ENCODE measurements at regions not wholly inside any gene's neighbourhood (a gene's known extent, or its start where the extent isn't known, plus 50 kb on each side); places are given as distances from the start of the nearest gene placed in this dataset.
"Not testable (repeated sequence)": the region's sequence is repeated elsewhere in the genome, so short reads cannot be mapped to it uniquely, and the experiment has no call there.

DNA sequence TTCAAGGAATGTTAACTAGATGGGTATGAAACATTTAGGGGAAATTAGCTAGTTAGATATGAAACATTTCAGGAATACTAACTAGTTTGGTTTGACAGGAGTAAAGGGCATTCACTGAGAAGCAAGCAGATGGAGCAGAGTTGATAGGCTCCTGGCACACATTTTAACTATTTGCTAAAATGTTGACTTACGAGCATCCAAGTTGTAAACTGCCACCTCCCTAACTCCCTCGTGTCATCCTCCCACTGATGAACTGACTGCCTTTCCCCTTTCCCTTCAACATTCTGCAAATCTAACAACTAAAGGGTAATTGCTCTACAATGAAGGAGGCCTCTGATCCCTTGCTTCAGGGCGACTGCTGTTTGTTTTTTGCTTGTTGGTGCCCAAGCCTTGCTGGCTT lies 580.4 kb upstream of the FAM98A start:
- no peak for DNase-seq (ENCODE audit: low spot score)

DNA sequence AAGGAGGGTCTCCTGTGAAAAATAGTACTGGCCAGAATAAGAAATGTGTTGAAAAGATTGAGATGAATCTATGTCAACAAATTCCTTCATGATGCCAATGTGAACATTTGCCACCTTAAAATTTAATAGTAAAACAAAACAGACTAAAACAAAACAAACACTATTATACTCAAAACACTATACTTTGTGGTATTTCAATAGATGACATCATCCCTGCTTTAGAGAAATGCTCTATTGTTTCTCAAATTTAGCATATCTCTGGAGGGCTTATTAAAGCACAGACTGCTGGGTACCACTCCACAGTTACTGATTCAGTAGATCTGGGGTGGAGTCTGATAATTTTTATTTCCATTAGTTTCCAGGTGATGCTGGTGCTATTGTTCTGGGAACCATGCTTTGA lies 579.4 kb upstream of the FAM98A start:
- DNase-seq (ENCODE audit: low spot score) = no peak

DNA sequence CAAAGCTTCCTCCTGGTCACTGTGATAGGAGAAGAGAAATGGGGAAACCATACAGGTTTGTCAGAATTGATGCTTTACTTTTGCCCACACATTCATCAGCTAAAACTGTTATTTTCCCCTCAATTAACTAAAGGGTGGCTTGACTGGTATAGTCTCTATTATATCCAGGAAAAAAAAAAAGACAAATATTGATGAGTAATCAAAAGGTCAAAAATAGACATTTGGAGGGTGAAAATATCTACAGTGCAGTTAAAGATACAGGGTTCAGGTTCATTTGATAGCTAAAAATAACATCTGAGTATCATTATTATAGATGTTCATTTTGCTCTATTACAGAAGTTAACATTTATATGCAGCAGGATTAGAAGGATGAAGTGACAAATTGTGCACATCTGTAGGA lies 577.6 kb upstream of the FAM98A start:
- no peak for DNase-seq (ENCODE audit: low spot score)

DNA sequence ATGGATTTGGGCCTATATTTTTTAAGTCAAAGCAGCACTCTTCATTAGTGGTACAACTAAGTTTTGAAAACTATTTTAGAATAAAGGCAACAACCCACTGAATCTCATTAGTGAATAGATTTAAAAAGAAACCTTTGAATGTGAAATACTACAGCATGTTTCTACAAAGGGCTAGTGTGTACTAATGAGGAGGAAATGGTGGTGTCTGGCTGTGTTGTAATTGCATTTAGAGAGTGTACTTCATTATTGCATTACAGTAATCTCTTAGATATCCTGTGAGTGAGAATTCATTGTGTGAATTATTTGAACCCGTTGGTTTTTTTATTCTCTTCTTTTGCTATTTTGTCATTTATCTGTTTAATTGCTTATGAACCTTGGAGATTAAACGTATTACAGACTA lies 575.4 kb upstream of the FAM98A start:
- peak; percentile 12 for DNase-seq (ENCODE audit: low spot score)

DNA sequence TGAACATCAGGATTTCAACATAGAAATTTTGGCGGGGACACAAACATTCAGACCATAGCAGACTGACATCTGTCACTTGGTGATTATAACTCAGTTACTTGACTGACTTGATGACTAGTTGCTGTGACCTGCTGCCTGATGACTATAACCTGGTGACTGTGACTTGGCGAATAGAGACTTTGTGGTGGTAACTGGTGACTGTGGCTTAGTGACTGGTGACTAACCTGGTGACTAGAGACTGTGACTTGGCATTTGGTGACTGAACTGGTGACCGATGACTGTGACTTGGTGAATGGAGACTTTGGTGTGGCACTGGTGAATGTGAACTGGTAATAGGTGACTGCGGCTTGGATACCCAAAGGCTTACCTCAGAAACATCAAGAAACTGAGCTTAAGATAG lies 563.1 kb upstream of the FAM98A start:
- DNase-seq (ENCODE audit: low spot score) = no peak

DNA sequence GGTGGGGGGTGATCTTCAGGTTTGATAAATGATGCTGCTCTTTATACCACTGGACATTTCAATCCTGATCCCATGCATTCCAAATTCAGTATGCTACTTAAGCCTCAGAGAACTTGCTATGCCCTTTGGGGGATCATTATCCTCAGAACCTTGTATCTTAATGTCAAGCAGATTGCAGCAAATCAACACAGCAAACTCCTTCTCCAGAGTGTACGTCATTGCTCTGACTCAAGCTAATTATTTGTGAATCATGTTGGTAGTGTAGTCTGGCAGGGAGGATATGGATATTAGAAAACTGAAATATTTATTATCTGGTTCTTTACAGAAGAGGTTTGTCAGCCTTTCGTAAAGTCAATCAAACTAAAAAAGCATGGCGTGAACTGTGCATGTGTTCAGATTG lies 562.5 kb upstream of the FAM98A start:
- no peak for DNase-seq (ENCODE audit: low spot score)

DNA sequence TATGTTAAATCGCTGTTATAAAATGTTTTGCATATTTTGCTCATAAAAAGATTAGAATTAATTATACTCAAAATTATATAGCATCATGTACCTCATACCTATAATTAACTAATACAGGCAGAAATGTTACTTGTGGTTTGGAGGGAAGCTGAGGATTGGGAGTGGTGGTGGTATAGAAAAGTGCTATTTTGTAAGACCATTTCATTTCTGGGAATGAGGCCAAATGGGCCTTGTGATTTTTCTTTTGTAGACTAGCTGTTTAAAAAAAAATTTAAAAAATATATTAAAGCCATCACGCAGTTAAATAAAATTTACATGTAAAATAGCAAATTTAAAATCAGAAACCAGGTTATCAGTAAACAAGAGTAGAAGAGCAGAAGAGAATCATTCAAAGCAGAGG lies 560.8 kb upstream of the FAM98A start:
- DNase-seq (ENCODE audit: low spot score) = no peak

DNA sequence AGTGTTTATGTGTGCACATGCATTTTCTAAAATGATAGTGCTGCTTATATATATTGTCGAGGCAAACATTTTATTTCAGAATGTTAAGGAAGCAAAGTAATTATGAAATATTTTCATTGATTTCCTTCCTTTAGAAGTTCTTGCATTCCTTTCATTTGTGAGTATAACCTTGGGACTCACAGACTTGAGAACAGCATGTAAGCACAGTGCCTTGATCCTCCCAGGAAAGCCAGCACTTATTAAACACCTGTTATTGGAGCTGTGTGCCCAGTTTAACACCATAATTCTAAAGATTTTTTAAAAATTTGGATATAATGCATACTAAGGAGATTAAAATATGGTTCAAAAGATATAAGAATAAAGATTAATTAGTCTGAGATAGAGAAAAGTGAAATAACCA lies 554.4 kb upstream of the FAM98A start:
- no peak for DNase-seq (ENCODE audit: low spot score)

DNA sequence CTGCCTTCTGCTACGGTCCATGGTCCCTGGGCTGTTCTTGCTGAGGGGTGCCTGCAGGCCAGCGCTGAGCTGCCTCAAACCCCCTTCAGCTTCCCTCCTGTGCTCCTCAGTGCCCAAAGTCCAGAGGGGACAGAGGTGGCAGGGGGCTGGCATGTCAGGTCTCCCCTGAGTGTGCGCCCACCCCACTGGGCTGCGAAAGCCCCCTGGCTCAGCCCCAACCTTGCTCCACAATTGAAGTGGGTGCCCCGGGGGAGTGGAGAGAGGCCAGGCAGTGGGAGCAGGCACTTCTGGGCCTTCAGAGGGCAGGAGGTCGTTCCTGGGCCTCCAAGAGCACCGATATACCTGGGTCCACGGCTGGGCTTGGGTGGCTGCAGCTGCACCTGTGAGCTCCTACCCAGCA lies 548.7 kb upstream of the FAM98A start:
- DNase-seq (ENCODE audit: low spot score) = no peak

DNA sequence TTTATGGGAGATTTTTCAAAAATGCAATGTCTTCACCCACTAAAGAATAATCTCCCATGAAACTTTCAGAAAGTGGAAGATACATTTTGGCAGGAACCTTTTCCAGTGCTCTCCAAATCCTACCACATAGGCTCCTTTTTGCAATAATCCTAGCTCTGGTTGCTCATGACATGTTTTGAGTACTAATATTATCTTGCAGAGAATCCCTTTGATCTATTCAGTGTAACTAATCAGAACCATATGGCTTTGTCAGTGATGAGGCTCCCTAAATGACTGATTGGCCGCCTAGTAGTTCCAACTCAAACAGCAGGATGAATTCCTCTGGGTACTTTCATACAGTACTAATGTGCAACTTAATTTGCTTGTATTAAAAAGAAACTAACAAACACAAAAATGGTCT lies 544.0 kb upstream of the FAM98A start:
- no peak for DNase-seq (ENCODE audit: low spot score)

DNA sequence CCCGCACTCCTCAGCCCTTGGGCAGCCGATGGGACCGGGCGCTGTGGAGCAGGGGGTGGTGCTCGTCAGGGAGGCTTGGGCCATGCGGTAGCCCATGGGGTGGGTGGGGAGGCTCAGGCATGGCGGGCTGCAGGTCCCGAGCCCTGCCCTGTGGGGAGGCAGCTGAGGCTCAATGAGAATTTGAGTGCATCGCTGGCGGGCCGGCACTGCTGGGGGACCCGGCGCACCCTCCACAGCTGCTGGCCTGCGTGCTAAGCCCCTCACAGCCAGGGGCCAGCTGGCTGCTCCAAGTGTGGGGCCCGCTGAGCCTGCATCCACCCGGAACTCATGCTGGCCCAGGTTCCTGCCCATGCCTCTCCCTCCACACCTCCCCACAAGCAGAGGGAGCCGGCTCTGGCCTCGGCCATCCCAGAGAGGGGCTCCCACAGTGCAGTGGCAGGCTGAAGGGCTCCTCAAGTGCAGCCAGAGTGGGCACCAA lies 543.5 kb upstream of the FAM98A start:
- not testable (repeated sequence) for DNase-seq (ENCODE audit: low spot score)

DNA sequence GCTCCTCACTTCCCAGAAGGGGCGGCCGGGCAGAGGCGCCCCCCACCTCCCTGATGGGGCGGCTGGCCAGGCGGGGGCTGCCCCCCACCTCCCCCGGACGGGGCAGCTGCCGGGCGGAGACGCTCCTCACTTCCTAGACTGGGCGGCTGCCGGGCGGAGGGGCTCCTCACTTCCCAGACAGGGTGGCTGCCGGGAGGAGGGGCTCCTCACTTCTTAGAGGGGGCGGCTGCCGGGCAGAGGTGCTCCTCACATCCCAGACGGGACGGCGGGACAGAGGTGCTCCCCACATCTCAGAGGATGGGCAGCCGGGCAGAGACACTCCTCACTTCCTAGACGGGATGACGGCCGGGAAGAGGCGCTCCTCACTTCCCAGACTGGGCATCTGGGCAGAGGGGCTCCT lies 534.0 kb upstream of the FAM98A start:
- DNase-seq (ENCODE audit: low spot score) = not testable (repeated sequence)

DNA sequence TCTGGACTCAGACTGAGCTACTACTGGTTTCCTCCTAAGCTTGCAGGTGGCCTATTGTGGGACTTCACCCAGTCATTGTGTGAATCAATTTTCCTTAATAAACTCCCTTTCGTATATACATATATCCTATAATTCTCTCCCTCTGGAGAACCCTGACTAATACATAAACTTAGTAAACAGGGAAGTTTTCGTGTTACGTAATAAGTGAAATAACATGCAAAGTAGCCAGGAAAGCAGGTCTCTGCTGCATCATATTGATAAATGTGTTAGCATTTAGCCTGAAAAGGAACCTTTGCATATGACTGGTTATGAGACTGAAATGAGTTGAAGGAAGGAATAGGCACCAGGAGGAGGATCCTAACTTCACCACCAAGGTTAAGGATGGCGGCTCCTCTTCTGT lies 527.2 kb upstream of the FAM98A start:
- DNase-seq (ENCODE audit: low spot score) = no peak

DNA sequence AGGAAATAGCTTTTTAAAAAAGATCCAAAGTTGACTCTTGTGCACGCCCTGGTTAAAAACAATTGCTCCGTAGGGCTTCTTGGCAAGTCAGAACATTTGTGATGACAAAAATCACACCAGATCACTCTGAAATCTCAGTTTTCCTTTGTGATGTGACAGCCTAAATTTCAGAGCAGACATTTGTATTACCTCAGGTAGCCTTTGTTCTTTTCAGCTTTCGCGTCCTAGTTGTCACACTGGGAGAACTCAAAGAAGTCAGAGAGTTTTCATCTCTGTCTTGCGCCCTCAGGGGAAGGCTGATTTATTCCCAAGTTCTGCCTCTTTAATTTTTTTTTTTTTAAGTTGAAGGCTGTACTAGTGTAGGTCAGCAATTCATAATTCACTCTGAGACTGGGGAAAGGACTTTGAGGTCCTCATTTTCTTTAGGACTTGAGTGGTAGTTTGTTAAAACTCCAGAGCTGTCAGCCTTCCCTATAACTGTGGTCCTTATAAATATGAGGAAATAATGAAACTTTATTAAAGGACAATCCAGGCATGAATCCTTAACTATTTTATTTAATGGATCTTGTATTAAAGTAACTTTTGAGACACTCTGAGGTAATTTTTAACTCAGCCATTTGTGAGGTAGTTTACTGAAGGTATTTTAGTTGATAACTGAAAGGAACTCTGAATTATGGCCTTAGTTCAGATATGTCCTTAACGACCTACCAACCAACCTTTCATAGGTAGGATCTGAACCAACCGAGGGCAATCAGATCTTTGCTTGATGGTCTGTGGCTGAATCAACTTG lies 525.1 kb upstream of the FAM98A start:
- DNase-seq (ENCODE audit: low spot score) = no peak

DNA sequence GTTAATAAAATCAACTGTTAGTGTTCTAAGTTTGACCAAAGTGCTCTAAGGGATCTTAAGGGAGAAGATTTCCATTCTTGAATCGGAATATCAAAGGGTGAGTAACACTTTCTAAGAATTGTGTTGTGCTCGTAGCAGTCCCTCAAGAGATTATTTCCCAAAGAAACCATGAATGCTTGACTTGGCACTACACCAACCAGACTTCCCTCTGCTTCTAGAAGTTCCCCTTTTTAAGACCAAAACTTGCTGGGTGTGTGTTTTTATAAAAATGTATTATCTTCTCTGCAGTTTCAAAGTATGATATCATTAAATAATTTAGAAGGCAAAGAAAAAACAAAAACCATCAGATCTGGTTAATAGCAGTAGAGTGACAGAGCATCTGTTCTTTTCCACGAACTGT lies 522.0 kb upstream of the FAM98A start:
- no peak for DNase-seq (ENCODE audit: low spot score)

DNA sequence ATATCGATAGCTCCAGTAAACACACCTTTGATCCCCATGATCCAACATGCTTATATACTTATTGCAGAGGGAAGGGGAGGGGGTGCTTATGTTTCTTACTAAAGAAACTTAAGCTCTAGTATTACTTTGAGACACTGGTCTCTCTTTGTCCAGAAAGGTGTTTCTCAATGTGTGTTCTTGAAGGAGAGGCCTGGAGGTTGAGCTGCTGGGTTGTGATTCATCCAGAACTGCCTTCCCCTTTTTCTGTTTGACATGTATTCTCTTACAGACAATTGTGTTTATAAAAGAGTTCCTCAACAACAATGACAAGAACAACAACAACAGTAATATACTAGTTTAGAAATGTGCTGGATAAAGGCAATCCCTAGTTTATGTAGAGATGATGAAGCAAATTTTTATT lies 516.0 kb upstream of the FAM98A start:
- no peak for DNase-seq (ENCODE audit: low spot score)

DNA sequence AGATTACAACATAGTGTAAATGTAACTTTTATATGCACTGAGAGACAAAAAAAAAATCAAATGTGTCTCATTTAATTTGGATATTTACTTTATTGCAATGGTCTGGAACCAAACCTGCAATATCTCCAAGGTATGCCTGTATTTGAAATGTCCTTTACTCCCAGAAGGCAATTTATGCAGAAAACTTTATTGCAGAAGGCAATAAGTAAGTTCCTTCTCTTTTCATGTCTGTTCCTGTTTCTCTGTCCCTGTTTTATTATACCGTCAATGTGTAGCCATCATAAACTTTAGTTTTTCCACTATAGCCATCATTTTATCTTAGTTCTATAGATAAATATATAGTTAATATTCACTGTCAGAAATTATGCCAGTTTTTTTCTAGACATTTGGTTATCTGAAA lies 513.1 kb upstream of the FAM98A start:
- no peak for DNase-seq (ENCODE audit: low spot score)

DNA sequence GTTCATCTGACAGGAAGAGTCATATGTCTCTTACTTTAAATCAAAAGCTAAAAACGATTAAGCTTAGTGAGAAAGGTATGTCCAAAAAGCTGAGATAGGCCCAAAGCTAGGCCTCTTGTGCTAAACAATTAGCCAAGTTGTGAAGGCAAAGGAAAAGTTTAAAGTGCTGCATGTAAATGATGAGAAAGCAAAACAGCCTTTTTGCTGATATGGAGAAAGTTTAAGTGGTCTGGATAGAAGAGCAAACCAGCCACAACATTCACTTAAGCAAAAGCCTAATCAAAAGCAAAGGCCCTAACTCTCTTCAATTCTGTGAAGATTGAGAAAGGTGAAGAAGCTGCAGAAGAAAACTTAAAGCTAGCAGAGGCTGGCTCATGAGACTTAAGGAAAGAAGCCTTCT lies 511.3 kb upstream of the FAM98A start:
- DNase-seq (ENCODE audit: low spot score) = no peak

DNA sequence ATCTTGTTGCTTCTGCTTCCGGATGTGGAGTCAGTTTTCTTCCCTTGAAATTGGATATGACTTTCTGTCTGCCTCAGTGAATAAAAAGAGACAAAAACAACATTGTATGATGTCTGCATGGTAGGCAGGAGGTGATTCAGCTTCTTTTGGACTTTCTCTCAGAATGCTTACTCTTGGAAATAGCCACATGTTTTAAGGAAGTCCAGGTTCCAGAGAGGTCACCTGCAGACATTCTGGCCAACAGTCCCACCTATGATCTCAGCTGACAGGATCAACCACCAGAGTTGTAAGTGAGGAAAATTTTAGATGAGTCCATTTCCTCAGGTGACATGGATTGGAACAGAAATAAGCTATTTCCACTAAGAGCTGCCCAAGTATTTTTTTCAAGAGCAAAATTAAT lies 508.7 kb upstream of the FAM98A start:
- DNase-seq (ENCODE audit: low spot score) = peak; percentile 7

DNA sequence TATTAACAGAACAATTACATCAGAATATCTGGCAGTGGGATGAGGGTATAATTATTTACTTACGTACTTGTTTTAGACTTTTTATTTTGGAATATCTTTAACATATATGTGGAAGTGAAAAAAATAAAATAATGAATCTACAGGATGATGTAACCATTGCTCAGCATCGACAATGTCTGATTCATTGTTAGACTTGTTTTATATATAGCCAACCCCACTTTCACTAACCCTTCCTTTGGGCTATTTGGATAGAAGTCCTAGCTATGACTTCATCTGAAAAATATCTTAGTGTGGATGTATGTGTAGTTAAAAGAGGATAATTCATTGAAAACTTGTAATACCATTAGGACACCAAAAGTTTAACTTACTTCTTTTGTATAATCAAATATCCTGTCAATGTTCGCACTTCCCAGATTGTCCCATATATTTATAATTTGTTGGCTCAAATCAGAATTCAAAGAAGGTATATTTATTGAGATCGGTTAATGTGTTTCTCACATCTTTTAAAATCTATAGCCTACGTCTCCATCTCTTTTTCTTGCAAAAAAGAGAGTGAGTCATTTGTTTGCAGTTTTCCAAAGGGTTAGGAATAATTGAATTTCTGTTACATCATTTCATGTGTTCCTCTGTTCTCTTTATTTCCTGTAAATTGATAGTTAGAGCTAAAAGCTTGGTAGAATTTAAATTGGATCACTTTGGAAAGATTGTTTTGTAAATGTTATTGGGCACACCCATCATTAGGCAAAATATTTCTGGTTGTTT lies 506.1 kb upstream of the FAM98A start:
- peak; percentile 28 for DNase-seq (ENCODE audit: low spot score)

DNA sequence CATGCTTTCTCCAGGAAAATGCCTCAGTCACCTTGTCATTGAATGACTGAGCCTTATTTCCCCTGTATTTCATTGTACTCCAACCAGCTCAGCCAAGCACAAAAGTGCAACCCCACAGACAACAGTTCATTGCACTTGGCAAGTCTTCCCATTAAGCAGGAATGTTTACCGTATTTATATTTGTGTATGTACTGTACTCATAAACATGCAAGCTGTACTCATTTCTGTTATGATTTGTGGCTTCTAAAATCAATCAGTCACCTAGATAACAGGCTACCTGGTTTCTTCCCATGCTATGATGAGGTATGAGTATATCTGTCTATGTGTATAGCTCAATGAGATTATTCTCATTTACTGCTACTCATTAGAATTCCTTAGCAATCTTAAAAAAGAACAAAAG lies 505.5 kb upstream of the FAM98A start:
- DNase-seq (ENCODE audit: low spot score) = no peak

DNA sequence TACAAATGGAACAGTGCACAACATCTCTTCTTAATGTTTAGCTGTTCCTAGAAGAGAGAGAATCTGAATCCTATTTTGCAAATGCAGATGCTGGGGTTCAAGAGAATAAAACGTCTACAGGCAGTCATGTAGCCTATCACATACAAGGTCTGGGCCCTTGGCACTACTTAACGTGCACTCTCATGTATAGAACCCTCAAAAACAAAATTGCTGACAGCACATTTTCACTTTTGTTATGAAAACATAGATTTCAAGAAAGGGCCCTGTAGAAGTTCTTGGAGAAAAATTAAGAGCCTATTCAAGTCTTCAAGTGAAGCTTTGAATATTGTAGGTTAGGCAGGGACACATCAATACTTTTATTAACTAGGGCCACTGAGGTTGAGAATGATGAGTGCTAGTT lies 504.3 kb upstream of the FAM98A start:
- no peak for DNase-seq (ENCODE audit: low spot score)

DNA sequence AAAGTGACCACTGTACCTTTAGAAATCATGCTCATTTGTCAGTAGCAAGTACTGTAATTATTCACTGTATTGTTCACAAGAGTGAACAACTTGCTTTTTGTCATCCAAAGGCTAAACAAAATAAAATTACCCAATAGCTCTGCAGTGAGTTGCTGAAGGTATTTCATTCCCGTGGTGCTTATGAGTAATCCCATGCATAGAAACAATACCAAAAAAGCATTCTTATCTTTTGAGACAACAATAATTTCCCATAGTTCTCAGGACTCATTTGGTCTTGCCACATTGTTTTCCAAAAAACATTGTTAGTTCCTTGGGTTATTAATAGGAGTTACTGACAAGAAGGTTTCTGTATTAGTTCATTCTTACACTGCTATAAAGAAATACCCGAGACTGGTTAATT lies 503.2 kb upstream of the FAM98A start:
- DNase-seq (ENCODE audit: low spot score) = no peak

DNA sequence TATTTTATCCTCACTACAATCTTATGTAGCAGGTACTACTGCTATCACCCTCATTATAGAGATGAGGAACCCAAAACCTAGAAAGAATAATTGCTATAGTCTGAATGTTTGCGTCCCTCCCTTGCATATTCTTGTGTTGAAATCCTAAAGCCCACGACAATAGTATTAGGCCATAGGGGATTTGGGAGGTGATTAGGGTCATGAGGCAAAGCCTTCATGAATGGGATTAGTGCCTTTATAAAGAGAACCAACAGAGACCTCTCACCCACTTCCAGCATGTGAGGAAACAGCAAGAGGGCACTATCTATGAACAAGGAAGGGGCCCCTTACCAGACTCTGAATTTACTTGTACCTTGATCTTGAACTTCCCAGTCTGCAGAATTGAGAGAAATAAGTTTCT lies 500.3 kb upstream of the FAM98A start:
- no peak for DNase-seq (ENCODE audit: low spot score)

Data from COLO829 (cell line).